HEK293 (cell line): ENCODE measurements at regions not wholly inside any gene's neighbourhood (a gene's known extent, or its start where the extent isn't known, plus 50 kb on each side); places are given as distances from the start of the nearest gene placed in this dataset.

Experiments
- KLF16 ChIP-seq: fragments of 450-650 bp; formaldehyde crosslinking; IDR thresholded peaks from 2 replicates; pipeline ENCODE4 v1.5.1; 2017; ENCODE audit warnings: missing biosample characterization, missing genetic modification characterization
- ZNF561 ChIP-seq: fragments of 450-650 bp; IDR thresholded peaks from 2 replicates; pipeline ENCODE4 v1.5.1; 2018; ENCODE audit warnings: missing biosample characterization, missing genetic modification characterization, borderline replicate concordance
- TF ChIP-seq, protein P1 (sequence below): fragments of 450-650 bp; formaldehyde crosslinking; IDR thresholded peaks from 2 replicates; pipeline ENCODE4 v1.5.1; 2016; ENCODE audit warnings: missing biosample characterization, missing genetic modification characterization
- TF ChIP-seq, protein P2 (sequence below): fragments of 450-650 bp; formaldehyde crosslinking; IDR thresholded peaks from 2 replicates; pipeline ENCODE4 v1.5.1; 2016; ENCODE audit warnings: missing biosample characterization, missing genetic modification characterization
- TF ChIP-seq, protein P3 (sequence below): fragments of 450-650 bp; formaldehyde crosslinking; IDR thresholded peaks from 2 replicates; pipeline ENCODE4; 2016; ENCODE audit warnings: missing biosample characterization, missing genetic modification characterization

DNA sequence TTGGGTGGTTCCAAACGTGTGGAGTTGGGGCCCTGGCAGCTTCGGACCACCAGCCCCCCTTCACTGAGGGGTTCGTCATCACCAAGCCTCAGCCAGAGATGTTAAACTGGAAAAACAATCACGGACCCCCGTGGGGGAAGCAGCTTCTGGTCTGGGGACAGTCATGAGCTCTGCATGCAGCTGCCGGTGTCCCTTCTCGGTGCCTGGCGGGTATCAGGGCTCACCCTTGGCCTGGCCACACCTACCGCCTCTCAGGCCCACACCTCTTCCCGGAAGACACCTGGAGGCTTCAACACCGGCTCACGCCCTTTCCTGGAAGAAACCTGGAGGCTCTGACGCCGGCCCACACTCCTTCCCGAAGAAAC is 77.8 kb upstream of the BHLHE23 start:
- TF ChIP-seq, protein P1, sequence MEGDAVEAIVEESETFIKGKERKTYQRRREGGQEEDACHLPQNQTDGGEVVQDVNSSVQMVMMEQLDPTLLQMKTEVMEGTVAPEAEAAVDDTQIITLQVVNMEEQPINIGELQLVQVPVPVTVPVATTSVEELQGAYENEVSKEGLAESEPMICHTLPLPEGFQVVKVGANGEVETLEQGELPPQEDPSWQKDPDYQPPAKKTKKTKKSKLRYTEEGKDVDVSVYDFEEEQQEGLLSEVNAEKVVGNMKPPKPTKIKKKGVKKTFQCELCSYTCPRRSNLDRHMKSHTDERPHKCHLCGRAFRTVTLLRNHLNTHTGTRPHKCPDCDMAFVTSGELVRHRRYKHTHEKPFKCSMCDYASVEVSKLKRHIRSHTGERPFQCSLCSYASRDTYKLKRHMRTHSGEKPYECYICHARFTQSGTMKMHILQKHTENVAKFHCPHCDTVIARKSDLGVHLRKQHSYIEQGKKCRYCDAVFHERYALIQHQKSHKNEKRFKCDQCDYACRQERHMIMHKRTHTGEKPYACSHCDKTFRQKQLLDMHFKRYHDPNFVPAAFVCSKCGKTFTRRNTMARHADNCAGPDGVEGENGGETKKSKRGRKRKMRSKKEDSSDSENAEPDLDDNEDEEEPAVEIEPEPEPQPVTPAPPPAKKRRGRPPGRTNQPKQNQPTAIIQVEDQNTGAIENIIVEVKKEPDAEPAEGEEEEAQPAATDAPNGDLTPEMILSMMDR = no peak
- TF ChIP-seq KLF16 (tag by site-specific recombination) = no peak
- TF ChIP-seq, protein P2, sequence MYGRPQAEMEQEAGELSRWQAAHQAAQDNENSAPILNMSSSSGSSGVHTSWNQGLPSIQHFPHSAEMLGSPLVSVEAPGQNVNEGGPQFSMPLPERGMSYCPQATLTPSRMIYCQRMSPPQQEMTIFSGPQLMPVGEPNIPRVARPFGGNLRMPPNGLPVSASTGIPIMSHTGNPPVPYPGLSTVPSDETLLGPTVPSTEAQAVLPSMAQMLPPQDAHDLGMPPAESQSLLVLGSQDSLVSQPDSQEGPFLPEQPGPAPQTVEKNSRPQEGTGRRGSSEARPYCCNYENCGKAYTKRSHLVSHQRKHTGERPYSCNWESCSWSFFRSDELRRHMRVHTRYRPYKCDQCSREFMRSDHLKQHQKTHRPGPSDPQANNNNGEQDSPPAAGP (tag by site-specific recombination) = no peak
- TF ChIP-seq, protein P3, sequence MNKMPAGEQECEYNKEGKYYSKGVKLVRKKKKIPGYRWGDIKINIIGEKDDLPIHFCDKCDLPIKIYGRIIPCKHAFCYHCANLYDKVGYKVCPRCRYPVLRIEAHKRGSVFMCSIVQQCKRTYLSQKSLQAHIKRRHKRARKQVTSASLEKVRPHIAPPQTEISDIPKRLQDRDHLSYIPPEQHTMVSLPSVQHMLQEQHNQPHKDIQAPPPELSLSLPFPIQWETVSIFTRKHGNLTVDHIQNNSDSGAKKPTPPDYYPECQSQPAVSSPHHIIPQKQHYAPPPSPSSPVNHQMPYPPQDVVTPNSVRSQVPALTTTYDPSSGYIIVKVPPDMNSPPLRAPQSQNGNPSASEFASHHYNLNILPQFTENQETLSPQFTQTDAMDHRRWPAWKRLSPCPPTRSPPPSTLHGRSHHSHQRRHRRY (tag by site-specific recombination) = no peak
- TF ChIP-seq ZNF561 (tag by site-specific recombination) = no peak
